ENCODE measurements at regions not wholly inside any gene's neighbourhood (a gene's known extent, or its start where the extent isn't known, plus 50 kb on each side); places are given as distances from the start of the nearest gene placed in this dataset.

DNA sequence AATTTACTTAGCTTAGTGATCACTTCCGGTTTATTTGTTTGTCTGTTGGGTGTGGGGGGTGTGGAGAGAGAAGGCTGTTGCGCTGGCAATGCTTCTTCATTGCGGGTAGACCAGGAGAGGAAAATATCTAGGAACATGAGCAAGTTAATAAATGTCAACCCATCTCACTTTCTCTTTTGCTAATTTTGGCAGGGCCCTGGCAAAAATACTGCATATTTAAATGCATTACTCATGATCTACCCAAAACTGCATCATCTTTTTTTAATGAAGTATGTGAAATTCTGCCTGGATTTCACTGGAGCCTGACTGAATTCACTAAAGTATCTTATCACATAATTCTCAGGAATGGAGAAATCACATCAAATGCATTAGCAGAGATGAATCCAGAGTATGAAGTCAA, 1131.0 kb upstream of the NXPH2 start:
- DNase-seq: no peak
- POLR2A ChIA-PET: no interaction called here
- no peaks in the 10 kb centered on the region for H3K4me1 Mint-ChIP-seq

DNA sequence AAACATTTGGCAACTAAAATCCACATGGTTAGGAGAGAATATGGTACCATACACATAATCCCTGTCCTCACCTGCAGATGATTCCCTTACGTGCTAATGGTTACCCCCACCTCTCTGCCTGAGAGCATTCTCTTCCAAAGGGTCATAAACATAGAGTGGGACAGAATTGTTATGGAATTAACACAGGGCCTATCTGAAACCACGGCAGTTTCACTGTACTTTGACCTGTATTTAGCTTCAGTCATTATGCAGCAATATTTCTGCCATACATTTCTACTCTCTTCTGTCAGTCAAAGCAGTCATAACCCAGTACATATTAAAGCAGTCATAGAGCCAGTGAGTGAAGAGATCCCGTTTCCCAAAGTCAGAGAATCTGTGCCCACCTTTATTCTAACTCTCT, 1128.9 kb upstream of the NXPH2 start:
- POLR2A ChIA-PET: no interaction called here
- H3K4me3 Mint-ChIP-seq: no peak overlapping the region
- H3K36me3 Mint-ChIP-seq: no peaks in the 10 kb centered on the region
- DNase-seq (no peak), ATAC-seq (no peak)
- no peak overlapping the region for H3K27ac Mint-ChIP-seq
- H3K9me3 Mint-ChIP-seq: peaks cover 0 to 33% (median 13%) of the 10 kb centered on the region in 9 donors
- no peaks in the 10 kb centered on the region for H3K27me3 Mint-ChIP-seq
- H3K4me1 Mint-ChIP-seq: no peaks in the 10 kb centered on the region

More for the DNA sequence above, 1131.0 kb upstream of the NXPH2 start:
- no peak for ATAC-seq
- Mint-ChIP-seq H3K27me3 (no peaks in the 10 kb centered on the region), H3K9me3 (peaks cover 0 to 34% (median 12%) of the 10 kb centered on the region in 9 donors), H3K4me3 (no peak overlapping the region), H3K36me3 (no peaks in the 10 kb centered on the region), H3K27ac (no peak overlapping the region)

DNA sequence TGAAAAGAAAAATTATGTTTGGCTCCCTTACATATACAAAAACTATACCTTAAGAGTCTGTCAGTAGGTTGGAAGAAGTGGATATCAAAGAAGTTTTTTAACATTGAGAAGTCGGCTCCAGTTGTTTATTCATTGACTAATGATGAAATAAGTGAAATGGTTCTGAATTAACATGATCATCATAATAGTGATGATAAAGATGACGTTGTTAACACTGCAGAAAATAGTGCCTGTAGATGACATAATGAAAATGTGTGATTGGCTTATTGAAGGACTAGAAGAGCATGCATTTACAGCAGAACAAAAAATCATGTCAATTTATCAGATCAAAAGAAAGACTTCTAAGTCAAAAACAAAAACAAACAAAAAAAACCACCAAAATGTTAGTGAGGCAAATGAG, 1125.4 kb upstream of the NXPH2 start:
- Mint-ChIP-seq H3K4me3 (no peak overlapping the region), H3K27ac (no peak overlapping the region), H3K36me3 (no peaks in the 10 kb centered on the region), H3K27me3 (no peaks in the 10 kb centered on the region), H3K4me1 (no peaks in the 10 kb centered on the region), H3K9me3 (peaks cover 0 to 33% (median 14%) of the 10 kb centered on the region in 9 donors)
- POLR2A ChIA-PET: no interaction called here
- ATAC-seq: no peak
- DNase-seq: no peak

DNA sequence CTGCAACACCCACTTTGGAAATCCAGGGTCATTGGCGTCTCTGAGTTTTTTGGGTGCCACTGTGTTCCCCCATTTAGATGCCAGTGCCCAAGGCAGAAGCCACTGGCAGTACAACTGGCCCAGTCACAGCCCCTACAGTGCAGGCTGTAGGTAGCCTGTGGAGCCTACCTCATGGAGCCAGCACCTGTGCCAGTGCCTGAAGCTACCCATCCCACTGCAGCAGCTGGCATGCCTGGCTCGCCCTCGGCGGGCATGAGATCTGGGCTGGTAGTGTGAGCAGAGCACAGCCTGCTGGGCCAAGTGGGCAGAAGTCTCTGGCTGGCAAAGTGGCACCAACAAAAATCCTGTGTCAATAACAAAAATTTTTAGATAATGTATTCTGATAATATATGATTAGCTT, 1111.4 kb upstream of the NXPH2 start:
- ATAC-seq (no peak), DNase-seq (no peak)
- Mint-ChIP-seq H3K27ac (no peak overlapping the region), H3K36me3 (no peaks in the 10 kb centered on the region), H3K4me3 (no peak overlapping the region), H3K4me1 (no peaks in the 10 kb centered on the region), H3K9me3 (peaks cover 0 to 28% (median 13%) of the 10 kb centered on the region in 9 donors), H3K27me3 (no peaks in the 10 kb centered on the region)
- POLR2A ChIA-PET: no interaction called here

DNA sequence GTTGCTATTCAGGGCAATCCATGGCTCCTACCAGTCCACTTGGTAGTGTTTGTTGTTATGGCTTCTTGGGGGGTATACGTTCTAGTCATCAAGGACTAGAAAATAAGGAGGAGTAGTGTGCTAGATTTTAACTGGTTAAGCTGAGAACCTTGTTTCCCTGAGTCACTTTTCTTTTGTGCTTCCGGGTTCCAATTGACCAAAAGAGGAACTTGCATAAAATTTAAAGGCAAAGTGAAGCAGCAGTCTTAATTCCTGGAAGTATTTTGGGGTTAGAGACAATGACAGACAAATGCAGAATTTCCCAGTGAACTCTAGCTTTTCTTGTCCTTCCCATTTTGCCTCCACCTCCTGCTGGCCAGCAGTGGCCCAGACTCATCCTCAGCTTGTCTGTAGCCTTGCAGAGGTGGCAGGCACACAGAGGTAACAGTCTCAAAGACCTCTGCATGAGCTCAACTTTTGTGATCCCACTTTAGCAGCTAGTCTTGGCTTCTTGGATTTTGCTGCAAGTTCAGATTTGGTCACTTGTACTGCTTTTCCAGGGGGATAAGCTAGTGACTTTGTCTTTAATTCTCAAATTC, 1105.8 kb upstream of the NXPH2 start:
- no peaks in the 10 kb centered on the region for H3K36me3 Mint-ChIP-seq
- no peaks in the 10 kb centered on the region for H3K27me3 Mint-ChIP-seq
- ATAC-seq (no peak), DNase-seq (no peak)
- H3K9me3 Mint-ChIP-seq: peaks cover 1 to 39% (median 10%) of the 10 kb centered on the region in 9 donors
- no peak overlapping the region for H3K27ac Mint-ChIP-seq
- H3K4me1 Mint-ChIP-seq: no peaks in the 10 kb centered on the region
- H3K4me3 Mint-ChIP-seq: no peak overlapping the region
- POLR2A ChIA-PET: no interaction called here

- POLR2A ChIA-PET: no interaction called here
- peaks cover 0 to 20% (median 9%) of the 10 kb centered on the region in 9 donors for H3K9me3 Mint-ChIP-seq
- no peak overlapping the region for H3K4me3 Mint-ChIP-seq
- H3K27ac Mint-ChIP-seq: no peak overlapping the region
- no peaks in the 10 kb centered on the region for H3K36me3 Mint-ChIP-seq
- DNase-seq: no peak
- no peak for ATAC-seq
- no peaks in the 10 kb centered on the region for H3K27me3 Mint-ChIP-seq
- H3K4me1 Mint-ChIP-seq: no peaks in the 10 kb centered on the region
These were observed 1096.8 kb upstream of the NXPH2 start for GRCh38 chr2:139876964-139877363.

GRCh38 chr2:139876321-139876720, 1096.1 kb upstream of the NXPH2 start:
- Mint-ChIP-seq H3K4me1 (no peaks in the 10 kb centered on the region), H3K27ac (no peak overlapping the region), H3K36me3 (no peaks in the 10 kb centered on the region), H3K27me3 (no peaks in the 10 kb centered on the region), H3K4me3 (no peak overlapping the region), H3K9me3 (peaks cover 0 to 20% (median 9%) of the 10 kb centered on the region in 9 donors)
- DNase-seq (no peak), ATAC-seq (no peak)
- POLR2A ChIA-PET: no interaction called here

- H3K4me3 Mint-ChIP-seq: no peak overlapping the region
- POLR2A ChIA-PET: no interaction called here
- no peak overlapping the region for H3K27ac Mint-ChIP-seq
- DNase-seq (no peak), ATAC-seq (no peak)
- peaks cover 0 to 19% (median 11%) of the 10 kb centered on the region in 9 donors for H3K9me3 Mint-ChIP-seq
- no peaks in the 10 kb centered on the region for H3K27me3 Mint-ChIP-seq
- H3K4me1 Mint-ChIP-seq: no peaks in the 10 kb centered on the region
- no peaks in the 10 kb centered on the region for H3K36me3 Mint-ChIP-seq
These were observed 1092.3 kb upstream of the NXPH2 start for GRCh38 chr2:139872503-139872902.

DNA sequence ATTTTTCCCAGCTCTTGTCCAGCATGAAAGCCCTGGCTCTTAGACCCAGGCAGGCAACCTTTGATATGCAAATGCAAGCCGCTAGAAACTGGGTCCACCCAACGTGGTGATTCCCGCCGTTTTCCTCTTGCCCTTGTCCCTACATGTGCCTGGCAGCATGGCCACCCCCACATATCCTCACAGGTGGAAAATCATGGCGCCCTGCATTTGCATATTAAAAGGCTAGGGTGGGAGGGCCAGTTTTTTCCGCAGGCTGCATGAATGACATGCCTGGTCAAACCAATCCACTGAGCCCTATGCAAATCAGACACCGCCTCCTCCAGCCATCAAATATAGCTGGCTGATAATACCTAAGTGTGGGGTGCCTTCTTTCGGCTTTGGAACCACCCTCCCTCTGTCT, 1091.8 kb upstream of the NXPH2 start:
- no peak overlapping the region for H3K4me3 Mint-ChIP-seq
- H3K27ac Mint-ChIP-seq: no peak overlapping the region
- POLR2A ChIA-PET: no interaction called here
- no peak for ATAC-seq
- no peaks in the 10 kb centered on the region for H3K36me3 Mint-ChIP-seq
- H3K27me3 Mint-ChIP-seq: no peaks in the 10 kb centered on the region
- H3K4me1 Mint-ChIP-seq: no peaks in the 10 kb centered on the region
- no peak for DNase-seq
- peaks cover 0 to 18% (median 9%) of the 10 kb centered on the region in 9 donors for H3K9me3 Mint-ChIP-seq

GRCh38 chr2:139867601-139868226, 1087.5 kb upstream of the NXPH2 start:
- ATAC-seq (no peak), DNase-seq (no peak)
- peaks cover 6 to 31% (median 19%) of the 10 kb centered on the region in 9 donors for H3K9me3 Mint-ChIP-seq
- POLR2A ChIA-PET: no interaction called here
- H3K4me3 Mint-ChIP-seq: no peak overlapping the region
- no peaks in the 10 kb centered on the region for H3K27me3 Mint-ChIP-seq
- H3K36me3 Mint-ChIP-seq: no peaks in the 10 kb centered on the region
- no peaks in the 10 kb centered on the region for H3K4me1 Mint-ChIP-seq
- no peak overlapping the region for H3K27ac Mint-ChIP-seq

DNA sequence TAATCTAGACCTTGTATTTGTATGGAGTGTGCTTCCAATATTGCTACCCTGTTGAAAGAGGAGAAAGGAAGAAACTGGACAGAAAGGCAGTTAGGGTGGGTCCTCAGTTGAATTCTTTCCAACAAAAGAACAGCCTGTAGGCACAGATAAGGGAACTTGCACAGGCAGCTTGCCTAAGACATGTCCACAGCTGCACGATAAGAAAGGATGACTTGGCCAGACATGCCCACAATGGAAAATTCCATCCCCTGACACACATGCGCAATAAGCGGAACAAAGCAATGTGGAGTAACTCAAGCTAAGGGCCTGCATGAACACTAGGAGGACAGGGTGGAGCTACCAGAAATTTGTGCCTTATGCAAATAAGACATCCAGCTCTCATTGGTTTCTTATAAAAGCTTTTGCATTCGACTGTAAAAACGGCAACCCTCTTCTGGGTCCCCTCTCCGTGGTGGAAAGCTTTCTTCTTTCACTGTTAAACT, 1084.7 kb upstream of the NXPH2 start:
- POLR2A ChIA-PET: no interaction called here
- no peaks in the 10 kb centered on the region for H3K4me1 Mint-ChIP-seq
- no peak overlapping the region for H3K27ac Mint-ChIP-seq
- ATAC-seq (no peak), DNase-seq (no peak)
- no peaks in the 10 kb centered on the region for H3K27me3 Mint-ChIP-seq
- H3K9me3 Mint-ChIP-seq: peaks cover 7 to 46% (median 21%) of the 10 kb centered on the region in 9 donors
- no peaks in the 10 kb centered on the region for H3K36me3 Mint-ChIP-seq
- no peak overlapping the region for H3K4me3 Mint-ChIP-seq

- Mint-ChIP-seq H3K4me3 (no peak overlapping the region), H3K4me1 (no peaks in the 10 kb centered on the region), H3K27me3 (no peaks in the 10 kb centered on the region), H3K27ac (no peak overlapping the region), H3K36me3 (peaks cover 0 to 6% (median 0%) of the 10 kb centered on the region in 3 donors), H3K9me3 (peaks cover 0 to 28% (median 11%) of the 10 kb centered on the region in 9 donors)
- no peak for DNase-seq
- no peak for ATAC-seq
- POLR2A ChIA-PET: no interaction called here
These were observed 1074.7 kb upstream of the NXPH2 start for GRCh38 chr2:139854769-139855483.

DNA sequence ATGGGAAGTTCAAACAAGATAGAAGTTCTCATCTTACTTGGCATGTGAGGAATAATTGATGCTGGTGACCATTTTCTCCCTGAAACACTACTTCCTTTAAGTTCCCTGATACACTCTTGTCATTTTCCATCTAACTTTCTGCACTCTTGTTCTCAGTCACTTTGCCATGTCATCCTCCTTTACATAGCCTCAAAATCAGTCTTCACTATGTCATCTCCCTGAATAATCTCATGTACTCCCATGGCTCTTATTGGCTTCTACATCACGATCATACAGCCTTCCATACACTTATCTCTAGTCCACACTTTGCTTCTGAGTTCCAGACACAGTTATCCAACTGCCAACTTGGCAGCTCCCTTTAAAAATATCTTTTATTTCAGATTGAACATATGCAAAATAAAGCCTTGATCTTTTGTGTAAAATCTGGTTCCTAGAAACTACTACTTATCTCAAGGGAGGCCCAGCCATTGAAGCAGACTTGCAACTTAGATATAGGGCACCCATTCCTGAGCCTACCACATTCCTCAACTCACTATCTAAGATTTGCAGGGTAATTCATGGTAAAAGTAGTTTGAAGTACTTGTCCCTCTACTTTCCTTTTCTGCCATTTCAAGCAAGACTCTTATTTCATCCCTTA, 1070.2 kb upstream of the NXPH2 start:
- POLR2A ChIA-PET: no interaction called here
- H3K27ac Mint-ChIP-seq: no peak overlapping the region
- H3K4me1 Mint-ChIP-seq: no peaks in the 10 kb centered on the region
- H3K9me3 Mint-ChIP-seq: peaks cover 3 to 24% (median 11%) of the 10 kb centered on the region in 9 donors
- no peak overlapping the region for H3K4me3 Mint-ChIP-seq
- no peaks in the 10 kb centered on the region for H3K27me3 Mint-ChIP-seq
- DNase-seq (no peak), ATAC-seq (no peak)
- H3K36me3 Mint-ChIP-seq: peaks cover 0 to 12% (median 0%) of the 10 kb centered on the region in 3 donors
